CD4-positive, alpha-beta T cell treated with Interleukin-4 for 1 hour (primary cell): ENCODE measurements at regions not wholly inside any gene's neighbourhood (a gene's known extent, or its start where the extent isn't known, plus 50 kb on each side); places are given as distances from the start of the nearest gene placed in this dataset.
"Not testable (repeated sequence)": the region's sequence is repeated elsewhere in the genome, so short reads cannot be mapped to it uniquely, and the experiment has no call there.

ENCODE experiments used
- DNase-seq, 2 donors: peaks; one replicate each; pipeline ENCODE4 v3.0.0-alpha.2; 2020 to 2022

DNA sequence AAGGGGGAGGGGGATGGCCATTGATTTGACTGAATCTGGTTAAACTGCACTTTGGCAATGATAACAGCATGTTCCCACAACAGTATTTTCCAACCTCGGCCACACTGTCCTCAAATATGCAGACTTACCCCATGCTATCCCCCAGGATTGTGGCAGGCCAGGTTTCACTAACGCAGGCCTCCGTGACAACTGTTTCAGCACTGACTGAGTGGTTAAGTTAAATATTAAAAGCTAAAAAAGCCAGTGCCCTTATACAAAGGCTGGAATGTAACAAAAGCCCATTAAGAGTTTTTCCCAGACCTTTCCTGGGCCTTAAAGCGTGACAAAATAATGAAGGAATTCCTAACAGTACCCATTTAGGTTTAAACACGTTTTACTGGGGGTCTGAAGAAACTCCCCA, 202.9 kb downstream of the USP25 start:
- DNase-seq: no peak

DNA sequence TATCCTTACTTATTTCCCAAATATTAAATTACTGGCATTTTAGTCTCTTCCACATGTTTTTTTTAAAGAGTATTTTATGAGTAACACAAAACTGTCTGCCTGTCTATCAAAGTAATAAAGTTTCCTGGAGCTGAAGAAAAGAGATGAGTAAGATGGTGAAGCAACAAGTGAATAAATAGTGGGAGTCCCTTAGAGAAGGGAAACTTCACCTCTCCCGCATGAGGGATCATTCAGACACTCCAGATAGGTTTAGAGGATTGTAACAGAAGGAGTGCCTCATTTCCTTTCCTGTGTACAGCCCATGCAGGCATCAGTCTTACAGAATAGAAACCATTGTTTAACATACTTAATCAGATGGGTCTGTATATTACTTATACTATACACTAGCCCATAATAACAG, 205.7 kb downstream of the USP25 start:
- DNase-seq: no peak

DNA sequence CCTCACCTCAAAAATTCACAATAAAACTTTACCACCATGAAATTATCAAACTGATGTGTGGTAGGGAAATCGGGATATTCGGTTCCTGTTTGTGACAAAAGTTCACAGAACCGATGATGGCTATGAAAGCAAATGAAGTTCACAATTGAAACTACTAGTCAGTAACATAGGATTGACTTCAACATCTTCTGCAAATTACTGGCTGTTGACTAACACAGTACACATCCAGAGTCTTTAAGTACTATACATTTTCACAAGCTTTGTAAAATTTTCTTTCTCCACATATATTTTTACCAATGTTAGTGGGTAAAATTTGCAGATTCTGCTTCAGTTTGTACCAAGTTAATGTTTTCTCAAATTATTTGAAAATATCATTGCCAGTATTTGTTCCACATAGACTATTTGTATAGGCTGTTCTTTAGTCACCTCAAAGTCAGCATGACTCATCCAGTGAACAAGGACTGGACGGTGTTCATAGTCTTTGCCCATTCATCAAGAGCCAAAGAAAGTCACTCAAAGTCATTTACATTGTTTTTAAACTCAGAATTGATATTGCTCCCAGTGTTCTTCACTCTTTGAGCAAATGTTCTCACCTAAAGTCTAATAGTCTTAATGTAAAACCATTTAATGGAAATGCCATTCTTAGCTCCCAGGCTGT, 213.4 kb downstream of the USP25 start:
- DNase-seq: no peak

DNA sequence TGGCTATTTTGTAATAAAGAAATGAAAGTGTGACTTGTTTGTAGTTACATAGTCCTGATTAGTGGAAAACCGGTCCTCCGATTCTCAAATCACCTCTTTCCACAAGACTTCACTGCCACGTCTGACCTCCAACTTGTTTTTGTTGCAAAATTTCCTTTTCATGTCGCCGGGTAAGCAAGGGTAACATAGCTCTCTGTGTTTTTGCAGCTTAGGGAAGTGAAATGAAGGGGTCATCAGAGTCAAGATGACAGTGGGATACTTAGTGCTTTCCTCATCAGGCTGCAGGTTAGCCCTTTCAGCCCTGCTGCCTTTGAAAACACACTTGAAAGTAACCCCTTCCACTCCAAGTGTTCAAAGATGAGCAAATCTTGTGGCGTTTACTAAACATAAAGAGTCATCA, 217.9 kb downstream of the USP25 start:
- DNase-seq: no peak

DNA sequence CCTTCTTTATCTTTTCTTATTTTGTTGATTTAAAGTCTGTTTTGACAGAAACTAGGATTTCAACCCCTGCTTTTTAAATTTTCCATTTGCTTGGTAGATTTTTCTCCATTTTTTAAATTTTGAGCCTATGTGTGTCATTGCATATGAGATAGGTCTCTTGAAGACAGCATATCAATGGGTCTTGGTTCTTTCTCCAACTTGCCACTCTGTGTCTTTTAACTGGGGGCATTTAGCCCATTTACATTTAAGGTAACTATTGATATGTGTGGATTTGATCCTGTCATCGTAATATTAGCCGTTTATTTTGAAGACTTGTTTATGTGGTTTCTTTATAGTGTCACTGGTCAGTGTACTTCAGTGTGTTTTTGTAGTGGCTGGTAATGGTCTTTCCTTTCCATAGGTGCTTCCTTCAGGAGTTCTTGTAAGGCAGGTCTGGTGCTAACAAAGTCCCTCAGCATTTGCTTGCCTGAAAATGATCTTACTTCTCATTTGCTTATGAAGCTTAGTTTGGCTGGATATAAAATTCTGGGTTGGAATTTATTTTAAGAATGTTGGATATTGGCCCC, 223.9 kb downstream of the USP25 start:
- DNase-seq: no peak

DNA sequence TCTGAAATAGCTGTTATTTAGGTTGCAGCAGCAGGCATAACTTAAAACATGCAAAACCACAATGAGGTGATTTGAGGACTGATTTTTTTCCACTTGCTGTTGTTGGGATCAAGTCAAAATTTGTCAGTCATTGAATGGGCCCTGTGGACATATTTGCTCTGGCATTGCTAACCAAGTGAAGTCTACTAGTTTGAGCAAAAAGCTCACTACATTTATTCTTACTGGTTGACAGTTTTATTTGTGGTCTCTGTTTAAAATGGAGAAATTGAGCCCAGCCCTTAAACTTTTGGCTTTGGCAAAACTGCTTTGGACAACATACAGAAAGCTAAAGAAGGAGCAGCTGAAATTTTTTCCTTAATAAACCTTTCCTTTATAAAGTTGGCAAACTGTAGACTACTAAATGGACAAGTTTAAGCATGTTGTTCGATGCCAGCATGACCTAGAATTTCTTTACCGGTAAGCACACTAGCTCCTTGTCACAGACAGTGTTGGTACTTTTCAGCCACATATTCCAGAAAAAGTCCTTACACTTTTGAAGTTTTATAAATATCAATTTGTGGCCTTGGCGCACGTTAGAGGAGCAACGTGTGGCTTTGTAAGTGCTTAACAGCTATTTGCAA, 234.6 kb downstream of the USP25 start:
- no peak for DNase-seq

DNA sequence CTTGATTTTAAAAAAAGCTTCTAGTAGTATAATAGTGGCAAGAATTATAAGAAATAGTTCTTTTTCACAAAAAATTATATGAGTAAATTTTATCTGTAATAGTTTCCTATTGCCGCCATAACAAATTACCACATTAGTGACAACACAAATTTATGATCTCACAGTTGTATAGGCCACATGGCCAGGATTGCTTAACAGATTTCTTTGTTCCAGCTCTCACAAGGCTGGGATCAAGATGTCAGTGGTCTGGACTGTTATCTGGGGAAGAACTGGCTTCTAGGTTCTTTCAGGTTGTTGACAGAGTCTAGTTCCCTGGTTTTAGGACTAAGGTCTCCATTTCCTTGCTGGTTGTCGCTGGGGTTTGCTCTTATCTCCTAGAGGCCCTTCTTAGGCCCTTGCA, 236.4 kb downstream of the USP25 start:
- DNase-seq: no peak

DNA sequence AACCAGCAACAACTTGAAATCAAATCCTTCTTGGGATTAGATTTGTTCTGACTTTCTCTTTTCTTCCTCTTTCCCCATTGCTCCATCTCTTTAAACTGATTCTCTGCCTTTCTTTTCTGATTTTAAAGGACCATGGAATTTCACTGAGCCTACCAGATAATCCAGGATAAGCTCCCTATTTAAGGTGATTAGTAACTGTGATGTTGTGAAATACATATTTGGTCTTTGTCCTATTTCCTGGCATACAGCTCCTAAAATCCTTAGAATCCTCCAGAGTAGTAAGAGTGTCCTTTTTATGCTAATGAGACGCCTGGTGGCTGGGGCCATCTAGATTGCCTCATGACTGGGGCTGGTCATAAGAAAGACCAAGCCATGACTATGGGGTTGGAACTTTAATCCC, 236.9 kb downstream of the USP25 start:
- DNase-seq: no peak

DNA sequence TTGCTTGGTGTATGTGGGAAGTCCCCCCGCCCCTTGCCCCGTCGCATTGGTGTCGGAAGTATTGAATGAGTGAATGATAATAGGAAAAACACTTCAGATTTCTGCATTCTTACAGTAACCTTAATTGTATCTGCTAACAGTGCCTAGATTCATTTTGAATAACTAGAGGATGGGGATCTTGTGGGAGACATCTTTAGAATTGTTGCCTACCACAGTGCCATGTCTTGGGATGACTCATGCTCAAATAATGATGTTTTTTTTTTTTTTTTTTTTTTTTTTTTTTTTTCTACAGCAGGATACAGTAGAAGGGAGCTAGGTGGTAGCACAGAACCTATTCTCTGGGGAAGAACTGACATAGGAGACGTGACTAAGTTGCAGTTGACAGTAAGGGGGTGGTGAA, 237.9 kb downstream of the USP25 start:
- no peak for DNase-seq

DNA sequence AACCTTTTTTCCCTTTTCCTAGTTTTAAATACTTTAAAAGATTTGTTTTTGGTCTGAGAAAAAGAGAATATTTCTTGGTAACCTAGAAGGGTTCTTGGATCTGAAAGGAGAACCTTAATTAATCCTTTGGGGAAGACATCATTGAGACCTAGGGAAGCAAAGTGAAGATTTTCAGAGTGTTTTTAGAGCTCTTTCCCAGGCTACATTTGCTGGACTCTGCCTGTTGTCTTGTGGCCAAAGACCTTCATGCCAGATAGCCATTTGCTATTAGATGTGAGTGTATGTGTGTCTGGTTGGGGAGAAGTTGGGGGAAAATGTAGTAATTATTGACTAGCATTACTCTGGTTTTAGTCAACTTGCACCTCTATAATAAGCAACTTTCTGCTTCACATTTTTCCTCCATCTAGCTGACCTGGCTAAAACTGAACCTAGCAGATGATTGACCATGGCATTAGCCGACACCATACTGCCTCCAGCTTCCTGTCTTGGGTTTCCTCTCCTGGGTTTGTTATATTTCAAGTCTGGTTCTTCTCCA, 239.1 kb downstream of the USP25 start:
- no peak for DNase-seq

DNA sequence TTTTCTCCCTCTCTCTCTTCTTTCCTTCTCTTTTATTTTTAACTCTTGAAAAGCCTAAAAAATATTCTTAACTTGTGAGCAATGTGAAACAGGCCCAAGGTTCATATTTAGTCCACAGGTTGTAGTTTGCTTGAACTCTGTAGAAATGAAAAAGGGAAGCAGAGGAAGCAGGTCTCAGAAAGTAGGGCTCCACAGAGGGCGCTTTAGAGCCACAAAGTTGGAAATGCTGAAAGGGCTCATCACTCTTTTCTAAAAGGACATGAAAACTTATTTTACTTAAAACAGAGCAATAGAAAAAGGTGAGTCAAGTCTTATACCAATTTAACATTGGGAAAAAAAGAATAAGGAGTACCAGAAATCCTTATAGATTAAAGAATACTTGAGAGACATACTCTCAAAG, 247.0 kb downstream of the USP25 start:
- no peak for DNase-seq

DNA sequence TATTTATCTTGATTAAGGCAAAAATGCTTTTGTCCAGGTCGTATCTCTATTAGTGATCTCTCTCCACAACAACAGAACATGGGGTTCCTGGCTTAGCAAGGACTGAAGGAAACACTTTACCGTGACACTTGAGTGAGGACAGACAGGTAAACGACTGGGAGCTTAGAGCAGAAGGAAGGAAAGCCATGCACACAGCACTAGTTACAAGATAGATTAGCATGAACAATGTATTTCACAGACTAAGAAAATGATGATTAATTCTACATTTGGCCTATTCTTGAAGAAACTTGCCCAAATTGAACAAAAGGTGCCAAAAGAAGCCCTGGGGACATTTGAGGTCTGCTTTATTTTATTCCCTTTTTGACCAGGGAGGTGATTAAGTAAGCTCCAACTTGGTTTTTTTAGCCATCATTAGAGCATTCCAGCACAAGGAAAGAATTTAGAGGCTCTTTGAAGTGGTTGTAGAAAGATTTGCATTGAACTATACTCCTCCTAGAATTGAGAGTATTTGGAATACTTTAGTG, 248.5 kb downstream of the USP25 start:
- DNase-seq: no peak

DNA sequence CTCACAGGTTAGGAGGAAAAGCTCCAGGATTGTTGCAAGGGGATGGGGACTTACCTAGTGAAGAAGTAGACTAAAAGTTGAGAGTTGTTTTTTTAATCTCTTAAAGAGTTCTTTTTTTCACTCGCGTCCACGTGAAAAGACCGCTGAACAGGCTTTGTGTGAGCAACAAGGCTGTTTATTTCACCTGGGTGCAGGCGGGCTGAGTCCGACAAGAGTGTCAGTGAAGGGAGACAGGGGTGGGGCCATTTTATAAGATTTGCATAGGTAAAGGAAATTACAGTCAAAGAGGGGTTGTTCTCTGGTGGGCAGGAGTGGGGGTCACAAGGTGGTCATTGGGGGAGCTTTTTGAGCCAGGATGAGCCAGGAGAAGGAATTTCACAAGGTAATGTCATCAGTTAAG, 249.7 kb downstream of the USP25 start:
- not testable (repeated sequence) for DNase-seq

DNA sequence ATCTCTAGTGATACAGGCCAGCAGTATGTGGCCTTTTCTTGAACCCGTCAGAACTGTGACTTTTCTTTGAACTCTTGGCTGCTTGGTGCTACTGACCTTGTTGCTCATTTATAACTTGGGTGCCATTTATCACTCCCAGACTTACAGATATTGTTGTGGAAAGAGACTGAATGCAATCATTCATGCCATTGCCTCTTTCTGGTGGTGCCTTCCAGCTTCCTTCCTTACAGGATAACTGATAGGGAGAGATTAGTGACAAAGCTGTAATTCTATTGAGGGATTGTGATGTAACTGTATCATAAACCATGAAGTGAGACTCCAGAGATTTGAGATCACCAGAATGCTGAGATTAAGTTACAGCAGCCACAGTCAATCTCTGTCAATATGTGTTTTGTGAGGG, 256.5 kb downstream of the USP25 start:
- DNase-seq: no peak

DNA sequence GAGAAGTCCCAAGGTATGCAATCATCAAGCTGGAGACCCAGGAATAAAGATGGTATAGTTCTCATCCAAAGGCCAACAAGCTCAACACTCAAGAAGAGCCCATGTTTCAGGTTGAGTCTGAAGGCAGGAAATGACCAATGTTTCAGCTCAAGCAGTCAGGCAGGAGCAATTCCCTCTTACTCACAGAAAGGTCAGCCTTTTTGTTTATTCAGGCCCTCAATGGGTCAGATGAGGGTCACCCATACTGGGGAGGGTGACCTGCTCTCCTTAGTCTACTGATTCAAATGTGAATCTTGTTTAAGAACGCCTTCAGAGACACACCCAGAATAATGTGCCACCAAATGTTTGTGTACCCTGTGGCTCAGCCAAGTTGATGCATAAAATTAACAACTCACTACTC, 262.4 kb downstream of the USP25 start:
- no peak for DNase-seq

DNA sequence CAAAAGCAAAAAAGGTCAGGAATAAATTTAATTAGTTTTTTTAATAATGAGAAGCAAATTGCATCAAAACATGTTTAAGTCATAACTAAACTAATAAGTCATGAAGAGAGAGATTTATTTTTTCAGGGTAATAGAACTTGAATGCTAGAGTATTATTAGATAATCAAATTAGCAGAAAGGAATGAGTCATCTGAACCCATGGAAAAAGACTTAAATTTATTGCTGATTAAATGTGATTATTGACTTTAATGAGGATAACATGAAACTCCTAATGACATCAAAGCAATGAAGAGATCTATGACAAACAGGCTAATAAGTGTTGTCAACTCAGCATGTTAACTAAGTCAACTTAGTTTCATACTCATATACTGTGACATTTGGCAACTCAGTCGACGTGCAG, 264.2 kb downstream of the USP25 start:
- no peak for DNase-seq

DNA sequence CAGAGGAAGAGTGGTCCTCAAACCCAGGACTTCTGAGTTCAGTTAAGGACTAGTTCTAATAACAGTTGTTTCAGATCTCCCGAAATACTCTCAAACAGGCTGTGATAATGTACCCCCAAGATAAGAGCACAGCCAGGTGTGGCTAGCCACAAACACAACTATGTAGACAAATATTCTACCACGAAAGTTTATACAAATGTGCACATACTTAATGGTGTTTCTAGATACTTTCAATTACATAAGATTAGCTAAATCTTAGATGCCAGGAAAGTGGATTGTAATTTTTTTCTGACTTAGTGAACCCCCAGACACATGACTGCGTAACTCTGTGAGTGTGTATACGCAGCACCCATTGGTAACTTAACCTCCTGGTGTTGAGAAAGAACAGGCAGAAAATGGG, 270.0 kb downstream of the USP25 start:
- DNase-seq: no peak

DNA sequence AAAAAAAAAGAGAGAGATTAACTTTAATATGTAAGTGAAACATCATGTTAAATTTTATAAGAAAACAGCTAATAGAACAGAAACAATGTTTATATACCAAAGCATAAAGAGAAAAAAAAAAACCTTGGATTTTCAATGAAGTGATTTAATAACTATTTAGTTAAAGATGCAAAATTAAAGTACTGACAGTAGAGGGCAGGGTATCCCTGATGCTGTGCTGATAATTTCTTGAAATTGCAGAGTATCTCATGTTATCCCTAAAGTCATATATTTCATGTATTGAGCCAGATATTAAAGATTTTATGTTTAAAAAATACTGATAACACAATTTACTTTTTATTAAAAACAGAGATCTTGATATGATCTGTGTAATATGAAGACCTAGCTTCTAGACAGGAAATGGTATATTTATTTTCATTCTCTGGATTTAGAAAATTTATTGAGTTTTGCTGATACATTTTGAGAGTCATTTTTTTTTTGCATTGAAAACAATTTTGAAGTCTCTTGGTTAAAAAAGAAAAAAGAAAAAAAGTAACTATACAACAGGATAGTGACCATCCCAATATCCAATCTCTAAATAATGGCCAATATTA, 273.2 kb downstream of the USP25 start:
- DNase-seq: no peak

DNA sequence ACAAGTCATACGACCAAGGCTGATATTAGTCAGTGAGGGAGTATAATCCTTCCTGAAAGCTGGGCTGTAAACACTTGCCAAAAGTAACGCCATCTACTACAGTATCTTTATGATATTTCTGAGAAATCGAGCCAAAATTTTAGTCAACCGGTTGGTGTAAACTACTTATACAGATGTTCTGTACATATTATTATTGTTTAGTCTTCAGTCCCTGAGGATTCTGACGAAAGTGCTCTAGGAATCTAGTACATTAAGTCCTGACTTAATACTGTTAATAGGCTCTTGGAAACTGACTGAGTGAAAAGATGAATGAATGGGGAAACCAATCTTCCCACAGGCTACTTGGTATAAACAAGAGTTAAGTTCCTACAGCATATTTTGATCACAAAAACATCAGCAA, 274.3 kb downstream of the USP25 start:
- DNase-seq: no peak

DNA sequence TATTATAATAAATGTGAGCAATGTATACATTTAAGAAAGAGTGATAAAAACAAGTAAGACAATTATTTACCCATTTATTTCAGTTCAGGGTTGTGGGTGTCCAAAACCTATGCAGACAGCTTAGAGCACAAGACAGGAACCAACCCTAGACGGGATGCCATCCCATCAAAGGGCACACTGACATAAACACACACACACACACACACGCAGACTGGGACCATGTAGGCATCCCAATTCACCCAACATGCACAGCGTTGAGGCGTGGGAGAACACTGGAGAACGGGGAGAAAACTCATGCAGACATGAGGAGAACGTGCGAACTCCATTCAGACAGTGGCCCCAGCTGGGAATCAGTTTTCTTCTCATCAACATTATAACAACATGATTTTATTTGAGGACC, 274.7 kb downstream of the USP25 start:
- DNase-seq: no peak

DNA sequence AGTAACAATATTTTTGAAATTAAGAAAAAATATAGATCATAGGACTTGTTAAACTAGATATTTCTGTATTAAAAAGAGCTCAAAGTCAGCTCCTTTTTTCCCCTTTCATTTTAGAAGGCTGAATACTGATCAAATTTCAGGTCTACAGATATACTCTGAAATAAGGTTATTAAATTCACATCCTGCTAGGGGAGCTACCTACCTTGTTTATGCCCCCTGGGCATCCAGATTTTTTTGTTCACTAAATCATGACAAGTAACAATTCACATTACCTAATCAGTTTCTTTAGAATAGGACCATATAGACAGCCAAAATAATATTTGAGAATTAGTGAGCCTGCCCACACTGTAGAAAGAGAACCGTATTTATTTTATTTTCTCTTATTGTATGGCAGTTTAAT, 276.2 kb downstream of the USP25 start:
- no peak for DNase-seq

DNA sequence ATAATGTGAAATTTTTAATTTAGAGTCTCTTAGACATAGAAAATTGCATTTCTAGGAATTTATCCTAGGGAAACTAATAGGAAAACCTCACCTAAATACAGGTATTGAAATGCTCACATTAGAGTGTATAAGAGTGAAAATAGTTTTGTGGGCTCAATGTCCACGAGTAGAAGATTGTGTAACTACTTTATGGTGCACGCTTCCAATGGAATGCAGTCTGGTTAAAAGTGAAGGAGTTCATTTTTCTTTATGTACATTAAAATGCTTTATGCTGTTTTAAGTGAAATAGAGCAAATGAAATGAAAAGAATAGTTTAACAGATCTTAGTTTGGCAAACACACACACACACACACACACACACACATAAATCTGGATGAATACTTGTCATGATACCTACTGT, 278.2 kb downstream of the USP25 start:
- DNase-seq: no peak

DNA sequence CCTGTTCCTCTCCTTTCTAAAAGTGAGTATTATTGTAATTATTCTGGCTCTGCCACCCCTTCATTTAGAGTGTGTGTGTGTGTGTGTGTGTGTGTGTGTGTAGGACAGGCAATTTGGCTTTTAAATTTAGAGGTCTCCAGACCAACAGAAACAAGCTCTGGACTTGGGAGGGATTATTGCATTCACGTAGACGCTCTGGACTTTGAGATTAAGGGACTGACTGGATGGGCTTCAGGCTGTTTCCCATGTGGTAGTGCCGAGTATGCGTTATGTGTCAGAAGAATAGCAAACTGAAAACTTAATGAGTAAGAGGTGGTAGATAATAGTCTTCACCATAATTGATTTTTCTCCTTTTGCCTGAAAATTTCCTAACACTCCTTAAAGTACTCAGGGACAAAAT, 281.9 kb downstream of the USP25 start:
- no peak for DNase-seq

DNA sequence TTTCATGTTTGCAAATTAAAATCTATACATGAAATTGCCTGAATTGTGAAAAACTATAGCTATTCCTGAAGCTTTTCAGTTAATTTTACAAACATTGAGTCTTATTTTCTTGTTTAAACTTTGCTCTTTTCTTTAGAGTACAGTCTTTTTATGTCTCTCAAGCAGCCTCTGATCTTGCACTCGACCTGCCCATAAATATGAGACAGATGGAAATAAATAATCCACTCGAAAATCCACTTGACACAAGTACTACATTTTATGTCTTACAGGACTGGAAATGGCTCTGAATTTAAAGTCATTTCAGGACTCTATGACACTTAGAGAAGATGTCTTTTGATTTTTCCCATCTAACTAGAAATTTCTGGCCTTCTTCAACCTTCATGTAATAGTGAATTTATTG, 283.8 kb downstream of the USP25 start:
- DNase-seq: no peak
